ENCODE measurements at regions not wholly inside any gene's neighbourhood (a gene's known extent, or its start where the extent isn't known, plus 50 kb on each side); places are given as distances from the start of the nearest gene placed in this dataset.

DNA sequence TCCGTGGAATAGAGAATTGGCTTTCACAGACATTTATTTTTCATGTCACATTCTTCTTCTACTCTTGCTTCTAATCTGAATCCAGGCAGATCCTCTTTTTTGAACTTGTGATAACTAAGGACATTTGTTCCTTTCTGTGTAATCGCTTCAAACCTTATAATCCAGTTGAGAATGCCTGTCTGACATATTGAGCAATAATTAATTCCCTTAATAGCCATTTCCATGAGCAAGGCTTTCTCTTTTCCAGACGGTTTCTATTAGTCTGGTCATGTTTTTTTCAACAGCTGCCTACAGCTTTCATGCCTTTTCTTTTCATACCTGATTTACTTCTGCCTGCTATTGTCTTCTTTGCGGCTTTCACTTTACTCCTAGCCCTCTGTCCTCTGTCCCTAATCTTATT, 163.4 kb downstream of the CYYR1 start:
- TF ChIP-seq FOXK2 (IDR thresholded peaks at IDR 0.05): no peak
- TF ChIP-seq SUZ12 (IDR thresholded peaks at IDR 0.05): no peak
- no peak for TF ChIP-seq SP1 (IDR thresholded peaks at IDR 0.05)
- no peak for TF ChIP-seq FOXM1 (IDR thresholded peaks at IDR 0.05; ENCODE audit: borderline replicate concordance)
